Ammon's horn (tissue), 1 donor: ENCODE measurements at regions not wholly inside any gene's neighbourhood (a gene's known extent, or its start where the extent isn't known, plus 50 kb on each side); places are given as distances from the start of the nearest gene placed in this dataset.
"Not testable (repeated sequence)": the region's sequence is repeated elsewhere in the genome, so short reads cannot be mapped to it uniquely, and the experiment has no call there.

Experiments used
- DNase-seq: peaks from one replicate; pipeline ENCODE4 v3.0.0-alpha.2; 2016; ENCODE audit warnings: low spot score

- not testable (repeated sequence) for DNase-seq
These were observed 133.8 kb upstream of the POU3F1 start for GRCh38 chr1:38180388-38180787.

GRCh38 chr1:38179483-38179882 lies 132.9 kb upstream of the POU3F1 start:
- DNase-seq, result no peak

GRCh38 chr1:38178216-38178615 lies 131.6 kb upstream of the POU3F1 start:
- no peak for DNase-seq

- DNase-seq, result no peak
These were observed 128.5 kb upstream of the POU3F1 start for GRCh38 chr1:38175121-38175520.

- no peak for DNase-seq
These were observed 127.3 kb upstream of the POU3F1 start for GRCh38 chr1:38173848-38174247.

- no peak for DNase-seq
These were observed 126.7 kb upstream of the POU3F1 start for GRCh38 chr1:38173157-38173831.

GRCh38 chr1:38169121-38169520 lies 122.5 kb upstream of the POU3F1 start:
- no peak for DNase-seq

GRCh38 chr1:38168365-38168764 lies 121.8 kb upstream of the POU3F1 start:
- no peak for DNase-seq

- no peak for DNase-seq
These were observed 119.9 kb upstream of the POU3F1 start for GRCh38 chr1:38166461-38166860.

GRCh38 chr1:38153778-38154470 lies 107.3 kb upstream of the POU3F1 start:
- no peak for DNase-seq

- no peak for DNase-seq
These were observed 106.6 kb upstream of the POU3F1 start for GRCh38 chr1:38153066-38153777.

GRCh38 chr1:38152351-38153065 lies 105.9 kb upstream of the POU3F1 start:
- DNase-seq, result no peak

- no peak for DNase-seq
These were observed 104.8 kb upstream of the POU3F1 start for GRCh38 chr1:38151399-38151798.

- DNase-seq, result not testable (repeated sequence)
These were observed 99.5 kb upstream of the POU3F1 start for GRCh38 chr1:38146079-38146478.

- no peak for DNase-seq
These were observed 96.0 kb upstream of the POU3F1 start for GRCh38 chr1:38142606-38143005.

GRCh38 chr1:38141483-38141882 lies 94.9 kb upstream of the POU3F1 start:
- no peak for DNase-seq

- no peak for DNase-seq
These were observed 93.3 kb upstream of the POU3F1 start for GRCh38 chr1:38139738-38140487.

- DNase-seq, result peak; percentile 77
These were observed 92.1 kb upstream of the POU3F1 start for GRCh38 chr1:38138498-38139233.

GRCh38 chr1:38137164-38137563 lies 90.6 kb upstream of the POU3F1 start:
- no peak for DNase-seq

GRCh38 chr1:38135625-38136414 lies 89.2 kb upstream of the POU3F1 start:
- DNase-seq, result no peak
